GM12892 (cell line): ENCODE measurements at regions not wholly inside any gene's neighbourhood (a gene's known extent, or its start where the extent isn't known, plus 50 kb on each side); places are given as distances from the start of the nearest gene placed in this dataset.
"Not testable (repeated sequence)": the region's sequence is repeated elsewhere in the genome, so short reads cannot be mapped to it uniquely, and the experiment has no call there.

Experiments
- DNase-seq: peaks from one replicate; pipeline ENCODE4 v3.0.0; 2011; ENCODE audit not compliant: insufficient read length
- FAIRE-seq: peaks from 2 replicates; lab custom pipeline; 2011; peaks lifted over from hg19 to GRCh38; lab: Jason Lieb, UNC
- POLR2A ChIP-seq: IDR thresholded peaks from 2 replicates; pipeline ENCODE4 v1.6.1; 2011; ENCODE audit warnings: low read depth, low read length, control low read depth
- POLR2AphosphoS5 ChIP-seq: IDR thresholded peaks from 2 replicates; pipeline ENCODE4 v1.6.1; 2011; ENCODE audit warnings: low read depth, low read length, control low read depth
- TAF1 ChIP-seq: IDR thresholded peaks from 2 replicates; pipeline ENCODE4 v1.6.1; 2011; ENCODE audit warnings: low read depth, mild to moderate bottlenecking, control low read depth, low read length, borderline replicate concordance

DNA sequence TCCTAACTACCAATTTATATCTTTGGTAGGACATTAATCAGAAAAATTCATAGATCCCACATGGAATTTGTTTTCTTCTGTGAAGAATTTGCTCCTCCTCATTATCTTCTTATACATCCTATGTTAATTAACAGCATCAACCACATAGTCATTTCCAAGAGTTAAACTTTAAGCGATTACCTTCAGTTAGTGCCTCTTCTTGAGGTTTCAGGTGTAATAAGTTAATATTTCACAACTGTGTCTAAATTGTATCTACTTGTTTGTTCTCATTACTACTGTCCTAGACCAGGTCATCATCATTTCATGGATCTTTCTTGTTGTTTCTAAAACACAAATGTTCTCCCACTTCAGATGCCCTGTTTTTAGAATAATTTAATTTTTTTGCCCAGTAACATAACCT is 457.9 kb downstream of the FAT4 start:
- FAIRE-seq, result no peak
- TF ChIP-seq POLR2AphosphoS5 (no peak), TAF1 (no peak), POLR2A (no peak)

DNA sequence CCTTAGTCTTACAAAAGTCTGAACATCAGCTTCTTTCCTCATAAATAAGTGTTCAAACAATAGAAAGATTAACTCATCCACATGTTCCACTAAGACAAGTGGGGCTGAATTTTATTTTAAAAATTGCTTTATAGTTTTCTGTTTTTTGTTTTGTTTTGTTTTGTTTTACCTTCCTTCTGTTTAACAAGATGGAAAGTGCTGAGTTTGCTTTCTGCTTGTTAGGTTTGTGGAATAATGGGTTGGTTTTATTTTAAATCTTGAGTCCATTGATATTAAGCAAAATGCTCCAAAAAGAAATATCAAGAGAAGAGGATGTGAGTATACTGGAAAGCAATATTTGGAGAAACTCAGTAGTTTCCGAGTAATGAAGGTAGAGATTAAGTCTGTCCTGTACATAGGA is 458.7 kb downstream of the FAT4 start:
- no peak for TF ChIP-seq POLR2AphosphoS5
- no peak for TF ChIP-seq POLR2A
- TF ChIP-seq TAF1, result no peak
- FAIRE-seq (no peak), DNase-seq (no peak)

More for the DNA sequence above, 457.9 kb downstream of the FAT4 start:
- no peak for DNase-seq

- FAIRE-seq, result no peak
- DNase-seq, result no peak
These were observed 459.2 kb downstream of the FAT4 start for GRCh38 chr4:125773931-125774330.

DNA sequence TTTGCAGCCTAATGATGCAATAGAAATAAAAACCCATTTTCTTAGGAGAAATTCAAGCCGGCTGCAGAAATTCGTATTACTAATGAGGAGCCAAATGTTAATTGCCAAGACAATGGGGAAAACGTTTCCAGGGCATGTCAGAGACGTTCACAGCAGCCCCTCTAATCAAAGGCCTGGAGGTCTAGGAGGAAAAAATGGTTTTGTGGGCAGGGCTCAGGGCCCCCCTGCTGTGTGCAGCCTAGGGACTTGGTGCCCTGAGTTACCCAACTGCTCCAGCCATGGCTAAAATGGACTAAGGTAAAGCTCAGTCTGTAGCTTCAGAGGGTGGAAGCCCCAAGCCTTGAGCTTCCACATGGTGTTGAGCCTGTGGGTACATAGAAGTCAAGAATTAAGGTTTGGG is 461.4 kb downstream of the FAT4 start:
- TF ChIP-seq TAF1 (no peak), POLR2AphosphoS5 (no peak), POLR2A (no peak)
- DNase-seq (no peak), FAIRE-seq (no peak)

More at GRCh38 chr4:125773931-125774330, 459.2 kb downstream of the FAT4 start:
- TF ChIP-seq POLR2A (no peak), POLR2AphosphoS5 (no peak), TAF1 (no peak)

- DNase-seq (no peak), FAIRE-seq (no peak)
- TF ChIP-seq POLR2A, result no peak
- TF ChIP-seq POLR2AphosphoS5, result no peak
- no peak for TF ChIP-seq TAF1
These were observed 465.4 kb downstream of the FAT4 start for GRCh38 chr4:125780164-125780563.

GRCh38 chr4:125780747-125781146 is 466.0 kb downstream of the FAT4 start:
- DNase-seq, result no peak
- no peak for FAIRE-seq
- TF ChIP-seq POLR2A (no peak), POLR2AphosphoS5 (no peak)

- no peak for TF ChIP-seq POLR2A
- FAIRE-seq, result no peak
- no peak for DNase-seq
These were observed 466.9 kb downstream of the FAT4 start for GRCh38 chr4:125781651-125782050.

GRCh38 chr4:125784741-125785140 is 470.0 kb downstream of the FAT4 start:
- TF ChIP-seq POLR2AphosphoS5, result no peak
- TF ChIP-seq POLR2A, result no peak
- TF ChIP-seq TAF1, result no peak
- DNase-seq (no peak), FAIRE-seq (no peak)

DNA sequence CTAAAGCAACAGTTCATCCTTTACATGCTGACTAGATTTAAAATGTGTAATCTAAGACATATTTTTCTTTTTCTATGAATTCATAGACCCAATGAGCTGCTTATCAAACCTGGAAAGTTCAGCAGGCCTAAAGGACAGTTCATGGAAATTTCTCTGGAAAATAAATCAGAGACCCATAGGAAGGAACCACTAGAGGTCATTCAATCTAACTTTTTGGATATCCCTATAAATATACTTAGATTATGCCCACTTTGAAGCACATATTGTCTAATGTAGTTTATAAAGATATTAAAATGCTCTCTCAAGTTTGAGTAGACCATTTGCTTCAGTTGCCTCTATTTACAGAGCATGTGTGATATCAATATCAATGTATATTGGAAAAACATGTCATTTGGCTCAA is 473.0 kb downstream of the FAT4 start:
- TF ChIP-seq TAF1 (no peak), POLR2A (no peak), POLR2AphosphoS5 (no peak)
- no peak for DNase-seq
- no peak for FAIRE-seq

DNA sequence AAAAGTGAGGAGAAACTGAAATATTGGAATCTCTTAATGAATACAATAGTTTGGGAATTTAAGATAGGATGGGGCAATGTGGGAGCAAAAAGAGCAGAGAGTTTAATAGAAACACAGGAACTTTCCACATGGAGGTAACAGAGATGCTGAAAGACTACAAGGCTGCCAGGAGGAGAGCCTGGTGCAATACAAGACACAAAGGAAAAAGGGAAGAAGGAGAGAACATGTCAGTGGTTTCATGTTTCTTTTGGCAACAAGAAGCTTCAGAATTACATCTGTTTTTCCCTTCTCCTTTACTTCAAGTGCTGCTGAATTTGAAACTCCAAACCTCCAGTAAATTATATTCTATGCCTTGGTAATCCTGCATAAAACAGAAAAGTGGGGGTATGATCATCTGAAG is 474.3 kb downstream of the FAT4 start:
- DNase-seq, result no peak
- no peak for FAIRE-seq
- TF ChIP-seq POLR2A, result no peak
- TF ChIP-seq TAF1, result no peak
- TF ChIP-seq POLR2AphosphoS5, result no peak

DNA sequence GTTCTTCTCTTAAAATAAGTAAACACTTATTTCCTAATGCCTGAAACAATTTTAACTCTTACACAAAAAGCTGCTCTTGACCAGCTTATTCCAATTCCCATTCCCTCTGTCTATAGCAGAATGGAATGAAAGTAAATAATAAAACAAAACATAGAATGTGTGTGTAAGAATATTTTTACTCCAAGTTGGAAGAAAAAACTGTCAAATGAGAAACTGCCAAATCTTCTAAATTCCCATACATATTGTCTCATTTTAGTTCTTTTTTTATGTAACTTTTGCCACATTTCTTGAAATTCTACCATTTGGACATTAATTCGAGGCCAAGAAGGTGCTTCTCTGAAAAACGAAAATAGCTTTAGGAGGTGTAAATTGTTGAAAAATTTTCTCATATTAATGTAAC is 477.1 kb downstream of the FAT4 start:
- DNase-seq, result no peak
- TF ChIP-seq POLR2AphosphoS5, result no peak
- no peak for TF ChIP-seq TAF1
- TF ChIP-seq POLR2A, result no peak
- FAIRE-seq, result no peak

DNA sequence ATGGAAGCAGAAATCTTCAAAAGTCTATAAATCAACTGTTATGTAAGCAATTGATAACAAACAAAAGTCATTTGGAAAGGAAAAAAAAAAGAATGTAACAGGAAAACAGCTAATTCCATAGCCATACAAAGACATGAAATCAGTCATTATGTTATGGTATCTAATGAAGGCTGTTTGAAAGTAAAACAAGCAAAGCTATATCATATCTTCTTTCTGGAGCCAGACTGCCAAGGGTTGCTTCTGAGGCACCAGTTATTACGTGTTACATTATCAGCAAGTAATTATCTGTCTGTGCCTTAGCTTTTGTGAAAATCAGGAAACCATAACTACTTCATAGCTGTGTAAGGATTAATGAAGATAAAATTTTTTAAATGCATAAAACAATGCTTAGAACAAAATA is 480.2 kb downstream of the FAT4 start:
- DNase-seq (no peak), FAIRE-seq (no peak)
- TF ChIP-seq POLR2AphosphoS5, result no peak
- TF ChIP-seq POLR2A, result no peak
- no peak for TF ChIP-seq TAF1

GRCh38 chr4:125796138-125796537 is 481.4 kb downstream of the FAT4 start:
- TF ChIP-seq POLR2AphosphoS5 (no peak), TAF1 (no peak)
- DNase-seq, result no peak
- no peak for FAIRE-seq

- DNase-seq, FAIRE-seq: not testable (repeated sequence)
These were observed 482.9 kb downstream of the FAT4 start for GRCh38 chr4:125797621-125798020.
